Loucy (cell line): ENCODE measurements at regions not wholly inside any gene's neighbourhood (a gene's known extent, or its start where the extent isn't known, plus 50 kb on each side); places are given as distances from the start of the nearest gene placed in this dataset.

Experiments
- EZH2phosphoT487 ChIP-seq: fragments of 200-600 bp; IDR thresholded peaks from 2 replicates; pipeline ENCODE4 v1.6.1; 2018; ENCODE audit warnings: antibody characterized with exemption, mild to moderate bottlenecking, moderate library complexity, borderline replicate concordance
- TF ChIP-seq, protein P1 (sequence below): fragments of 200-600 bp; sonication (generic); conservative IDR thresholded peaks from 2 replicates; pipeline ENCODE4 v1.5.1; 2014; ENCODE audit warnings: mild to moderate bottlenecking, antibody characterized with exemption, low read length

DNA sequence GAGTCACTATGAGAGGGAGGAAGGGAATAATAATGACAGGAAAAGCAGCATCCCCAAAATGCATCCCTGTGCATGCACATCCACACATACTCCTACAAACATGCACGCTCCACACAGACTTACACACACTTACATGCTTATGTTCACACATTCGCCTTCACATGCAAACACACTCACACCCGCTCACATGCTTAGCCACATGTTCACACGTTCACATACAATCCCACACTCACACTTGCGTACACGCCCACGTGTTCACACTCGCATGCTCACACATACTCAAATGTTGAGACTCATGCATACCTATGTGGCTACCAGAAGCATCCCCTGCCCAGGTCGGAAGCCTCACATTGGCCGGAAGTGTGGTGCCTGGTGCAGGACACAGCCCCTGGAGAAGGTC lies 372.1 kb downstream of the MN1 start:
- TF ChIP-seq, protein P1, sequence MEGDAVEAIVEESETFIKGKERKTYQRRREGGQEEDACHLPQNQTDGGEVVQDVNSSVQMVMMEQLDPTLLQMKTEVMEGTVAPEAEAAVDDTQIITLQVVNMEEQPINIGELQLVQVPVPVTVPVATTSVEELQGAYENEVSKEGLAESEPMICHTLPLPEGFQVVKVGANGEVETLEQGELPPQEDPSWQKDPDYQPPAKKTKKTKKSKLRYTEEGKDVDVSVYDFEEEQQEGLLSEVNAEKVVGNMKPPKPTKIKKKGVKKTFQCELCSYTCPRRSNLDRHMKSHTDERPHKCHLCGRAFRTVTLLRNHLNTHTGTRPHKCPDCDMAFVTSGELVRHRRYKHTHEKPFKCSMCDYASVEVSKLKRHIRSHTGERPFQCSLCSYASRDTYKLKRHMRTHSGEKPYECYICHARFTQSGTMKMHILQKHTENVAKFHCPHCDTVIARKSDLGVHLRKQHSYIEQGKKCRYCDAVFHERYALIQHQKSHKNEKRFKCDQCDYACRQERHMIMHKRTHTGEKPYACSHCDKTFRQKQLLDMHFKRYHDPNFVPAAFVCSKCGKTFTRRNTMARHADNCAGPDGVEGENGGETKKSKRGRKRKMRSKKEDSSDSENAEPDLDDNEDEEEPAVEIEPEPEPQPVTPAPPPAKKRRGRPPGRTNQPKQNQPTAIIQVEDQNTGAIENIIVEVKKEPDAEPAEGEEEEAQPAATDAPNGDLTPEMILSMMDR = no peak
- no peak for TF ChIP-seq EZH2phosphoT487
